ENCODE measurements at regions not wholly inside any gene's neighbourhood (a gene's known extent, or its start where the extent isn't known, plus 50 kb on each side); places are given as distances from the start of the nearest gene placed in this dataset.

DNA sequence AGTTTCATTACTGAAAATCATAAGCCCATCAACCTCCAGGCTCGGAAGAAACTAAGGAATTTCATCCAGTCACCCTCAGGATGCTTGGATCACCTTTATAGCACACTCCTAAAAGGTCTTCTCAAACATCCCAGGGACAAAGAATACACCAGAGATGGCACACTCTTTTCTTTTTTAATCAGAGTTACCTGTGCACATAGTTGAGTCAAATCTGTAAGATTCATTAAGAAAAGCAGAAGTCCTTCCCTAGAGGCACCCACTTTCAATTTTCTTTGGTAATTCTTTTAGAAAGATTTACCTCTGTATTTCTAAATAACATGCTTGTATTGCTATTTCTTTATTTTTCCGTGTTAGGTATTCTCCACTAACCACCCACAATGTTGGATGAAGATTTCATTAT is 50.6 kb upstream of the IL6 start:
- FAIRE-seq: no peak

DNA sequence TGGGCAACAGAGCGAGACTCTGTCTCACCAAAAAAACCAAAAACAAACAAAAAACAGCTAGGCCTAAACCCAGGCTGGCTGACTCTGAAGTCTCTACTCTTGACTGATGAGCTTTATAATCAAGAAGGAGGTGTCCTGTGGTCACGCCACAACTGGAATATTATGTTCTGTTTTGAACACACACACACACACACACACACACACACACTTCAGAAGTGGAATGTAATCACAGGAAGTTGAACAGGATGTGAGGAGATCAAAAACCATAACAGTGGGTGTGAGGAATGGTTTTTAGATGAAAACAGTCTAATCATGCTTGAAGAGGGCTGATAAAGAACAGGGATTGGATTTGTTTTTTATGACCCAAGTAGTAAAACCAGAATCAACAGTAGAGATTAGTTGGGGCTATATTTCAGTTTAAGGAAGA is 51.1 kb upstream of the IL6 start:
- FAIRE-seq: no peak

DNA sequence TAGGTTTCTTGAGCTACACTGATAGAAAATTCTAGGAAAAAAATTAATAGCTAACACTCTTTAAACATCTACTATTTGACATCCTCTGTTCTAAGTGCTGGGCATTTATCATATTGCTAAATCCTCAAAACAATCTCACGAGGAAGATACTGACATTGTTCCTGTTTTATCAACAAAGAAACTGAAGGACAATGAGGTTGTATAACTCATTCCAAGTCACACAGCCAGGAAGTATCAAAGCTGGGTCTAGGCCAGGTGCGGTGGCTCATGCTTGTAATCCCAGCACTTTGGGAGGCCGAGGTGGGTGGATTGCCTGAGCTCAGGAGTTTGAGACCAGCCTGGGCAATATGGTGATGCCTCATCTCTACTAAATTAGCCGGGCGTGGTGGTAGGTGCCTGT is 51.6 kb upstream of the IL6 start:
- FAIRE-seq: no peak

DNA sequence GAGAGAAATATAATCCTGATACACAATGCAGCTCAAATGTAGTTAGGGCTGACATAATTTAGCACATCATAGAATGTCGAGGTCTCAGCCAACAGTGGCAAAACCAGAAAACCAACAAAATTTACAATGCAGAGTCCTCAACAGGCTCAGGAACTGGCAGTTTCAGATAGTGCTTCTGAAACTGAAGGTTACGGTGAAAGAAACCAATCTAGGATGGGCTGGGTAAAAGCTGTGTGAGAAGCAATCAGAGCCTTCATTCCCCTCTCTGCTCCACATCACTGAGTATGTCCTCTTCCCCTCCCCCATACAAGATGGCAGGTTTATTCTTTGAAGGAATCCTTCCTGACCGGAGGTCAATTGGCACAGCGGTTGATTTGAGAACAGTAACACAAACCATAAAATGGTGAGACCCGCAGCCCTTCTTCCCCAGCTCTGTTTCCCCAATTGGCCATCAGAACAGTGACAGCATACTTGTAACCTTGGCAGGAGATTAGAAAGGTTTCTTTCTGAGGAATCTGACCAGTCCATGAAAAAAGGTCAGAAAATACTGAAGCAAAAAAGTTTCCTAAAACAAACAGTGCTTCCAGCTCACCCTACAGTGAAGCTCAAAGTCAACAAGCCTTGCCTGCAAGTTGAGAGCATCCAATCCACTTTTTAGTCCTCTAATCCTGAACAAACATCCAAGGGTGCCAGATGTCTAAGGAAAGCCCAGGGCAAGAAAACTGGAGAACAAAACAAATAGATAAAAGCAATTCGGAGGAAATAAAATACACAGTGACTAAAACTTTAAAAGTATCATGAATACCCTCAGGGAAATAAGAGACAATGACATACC is 53.9 kb upstream of the IL6 start:
- FAIRE-seq: no peak

DNA sequence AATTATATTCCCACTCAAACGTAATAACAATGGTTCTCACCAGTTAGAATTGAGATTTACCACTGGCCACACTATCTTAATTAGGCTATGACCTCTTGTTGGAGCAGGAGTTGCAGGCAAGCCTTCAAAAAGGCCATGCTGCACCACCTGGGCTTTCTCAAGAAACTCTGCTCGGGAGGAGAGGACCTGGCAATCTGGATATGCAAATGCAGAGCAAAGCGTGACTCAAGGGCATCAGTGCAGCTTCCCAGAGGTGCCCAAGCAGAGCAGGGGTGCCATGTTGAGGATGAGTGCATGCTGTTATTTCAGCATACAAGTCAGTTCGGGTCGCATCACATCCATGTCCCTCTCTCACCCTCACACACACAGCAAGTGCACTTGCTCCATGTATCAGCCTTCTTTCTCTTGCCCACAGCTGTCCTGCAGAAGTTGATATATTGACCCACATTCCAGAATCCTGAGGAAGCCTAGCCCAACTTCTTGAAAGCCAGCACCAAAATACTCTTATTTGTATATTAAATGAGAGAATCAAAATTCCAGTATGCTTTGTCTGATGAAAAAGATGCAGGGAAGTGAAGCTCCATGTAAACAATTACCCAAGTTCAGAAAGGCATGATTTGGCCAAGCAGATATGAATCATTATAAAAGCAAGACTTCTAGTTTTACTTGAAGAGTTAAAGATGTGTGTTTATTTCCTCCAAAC is 55.7 kb upstream of the IL6 start:
- no peak for FAIRE-seq

DNA sequence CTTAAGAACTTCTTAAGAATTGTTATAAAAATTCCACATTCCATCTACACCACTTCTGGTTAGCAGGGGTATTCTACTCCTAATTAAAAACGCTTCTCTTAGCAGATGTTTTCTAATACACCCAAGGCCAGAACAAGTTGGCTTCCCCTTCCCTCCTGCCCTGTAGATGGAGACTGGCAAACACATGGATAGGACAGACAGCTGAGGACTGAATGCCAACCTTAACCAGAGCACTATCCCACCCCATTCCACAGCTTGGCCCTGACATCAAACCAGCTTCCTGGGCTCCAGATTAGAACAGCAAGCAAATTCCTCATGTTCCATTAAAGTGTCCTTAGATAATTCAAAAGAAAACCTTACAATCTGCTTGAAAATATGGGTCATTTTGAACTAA is 56.6 kb upstream of the IL6 start:
- no peak for FAIRE-seq

DNA sequence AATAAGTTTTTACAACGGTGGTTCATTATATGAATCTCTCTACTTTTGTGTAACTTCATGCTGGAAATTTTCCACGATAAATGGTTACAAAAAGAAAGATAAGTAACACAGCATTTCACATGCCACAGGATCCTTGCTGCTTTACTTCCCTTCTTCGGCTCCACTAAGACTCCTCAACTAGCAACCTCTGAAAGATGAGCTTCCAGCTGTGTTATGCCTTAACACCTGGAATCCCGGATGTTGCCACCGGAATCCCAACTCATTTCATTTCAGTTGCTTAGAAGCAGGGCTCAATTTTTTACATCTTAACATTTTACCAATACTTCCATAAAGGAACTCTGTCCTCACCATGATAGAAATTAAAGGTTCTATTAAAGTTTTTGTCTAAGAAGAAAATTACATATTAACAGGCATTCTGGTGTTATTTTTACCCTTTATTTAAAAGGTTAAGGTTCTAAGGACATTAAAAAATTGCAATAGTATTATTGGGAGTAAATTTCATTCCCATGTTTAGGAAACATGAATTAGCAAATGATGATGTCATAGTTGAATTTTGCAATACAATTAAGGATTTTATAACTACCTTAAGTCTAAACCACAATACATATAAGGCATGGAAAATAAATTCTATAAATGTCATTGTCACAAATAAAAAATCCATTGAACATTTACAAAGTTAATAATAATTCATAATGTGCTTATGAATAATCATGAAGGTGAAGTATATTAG is 57.1 kb upstream of the IL6 start:
- no peak for FAIRE-seq

DNA sequence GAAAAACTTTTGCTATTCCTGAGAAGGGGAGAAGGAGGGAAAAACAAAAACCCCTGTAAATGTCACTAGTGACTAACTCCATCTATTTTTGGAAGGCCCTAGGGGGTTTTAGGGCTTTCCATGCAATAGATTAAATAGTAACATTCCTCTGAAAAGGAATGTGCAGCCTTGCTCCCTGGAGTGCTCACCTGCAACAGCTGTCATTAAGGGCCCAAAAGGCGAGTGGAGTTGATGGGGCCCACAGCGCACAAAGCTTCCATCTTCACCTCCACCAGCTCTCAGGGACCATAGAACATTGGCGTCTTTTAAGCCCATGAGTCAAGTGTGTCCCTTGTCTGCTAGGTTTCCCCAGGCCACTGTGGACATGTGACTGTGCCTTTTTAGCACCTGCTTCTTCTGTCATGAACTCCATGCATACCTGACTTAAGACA is 58.0 kb upstream of the IL6 start:
- no peak for FAIRE-seq

DNA sequence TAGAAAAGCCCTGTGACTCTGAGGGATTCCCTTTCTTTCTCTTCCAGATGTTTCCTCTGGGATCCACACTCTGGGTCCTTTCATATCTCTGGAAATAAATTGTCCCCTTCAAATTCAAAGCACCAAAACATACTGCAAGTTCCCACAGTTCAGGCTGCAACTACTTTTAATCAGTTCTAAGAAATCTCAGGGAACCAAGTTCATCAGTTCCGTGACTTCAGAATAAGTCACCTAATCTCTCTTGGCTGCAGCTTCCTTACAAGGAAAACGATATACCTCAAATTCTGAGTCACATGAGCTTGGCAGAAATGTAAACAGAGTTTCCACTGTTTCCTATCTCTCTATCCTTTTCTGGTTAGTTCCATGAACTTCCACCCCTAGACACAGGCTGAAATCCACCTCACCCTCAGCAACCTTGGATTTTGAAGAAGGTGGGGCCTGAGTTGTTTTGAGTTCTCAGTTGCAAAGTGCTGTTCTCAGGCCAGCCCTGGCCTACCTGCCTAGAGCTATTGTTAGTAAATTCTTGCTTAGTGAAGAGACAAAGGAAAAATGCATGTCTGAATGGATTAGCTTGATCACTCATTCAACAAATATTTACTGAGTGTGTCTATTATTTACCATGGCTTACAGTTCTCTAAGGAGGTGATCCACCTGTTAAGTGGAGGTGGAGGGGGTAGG is 59.3 kb upstream of the IL6 start:
- FAIRE-seq: no peak

DNA sequence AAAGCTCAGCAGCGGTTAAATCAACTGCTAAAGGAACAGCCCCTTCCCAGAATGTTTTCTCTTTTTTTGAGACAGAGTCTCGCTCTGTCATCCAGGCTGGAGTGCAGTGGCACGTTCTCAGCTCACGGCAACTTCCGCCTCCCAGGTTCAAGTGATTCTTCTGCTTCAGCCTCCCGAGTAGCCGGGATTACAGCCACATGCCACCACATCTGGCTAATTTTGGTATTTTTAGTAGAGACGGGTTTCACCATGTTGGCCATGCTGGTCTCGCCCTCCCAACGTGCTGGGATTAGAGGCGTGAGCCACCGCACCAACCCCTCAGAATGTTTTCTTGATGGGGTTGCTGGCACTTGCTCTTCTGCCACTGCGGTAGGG is 59.8 kb upstream of the IL6 start:
- FAIRE-seq: no peak

DNA sequence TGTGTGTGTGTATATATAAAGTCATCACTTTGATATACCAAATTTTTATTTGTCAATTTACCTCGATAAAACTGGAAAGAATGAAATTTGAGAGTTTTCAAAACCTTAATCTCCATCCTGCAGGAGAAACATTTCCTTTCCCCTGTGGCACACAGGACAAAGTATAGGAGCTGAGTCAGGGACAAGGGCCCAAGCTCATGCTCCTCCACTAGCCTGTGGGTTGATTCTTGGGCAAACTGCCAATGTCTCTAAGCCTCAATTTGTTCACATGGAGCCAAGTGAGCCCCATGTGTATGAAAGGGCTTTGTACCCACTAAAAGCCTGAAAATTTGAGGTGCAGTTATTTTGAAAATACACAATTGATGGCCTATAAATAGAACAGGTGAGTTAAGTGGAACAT is 60.3 kb upstream of the IL6 start:
- FAIRE-seq: no peak

DNA sequence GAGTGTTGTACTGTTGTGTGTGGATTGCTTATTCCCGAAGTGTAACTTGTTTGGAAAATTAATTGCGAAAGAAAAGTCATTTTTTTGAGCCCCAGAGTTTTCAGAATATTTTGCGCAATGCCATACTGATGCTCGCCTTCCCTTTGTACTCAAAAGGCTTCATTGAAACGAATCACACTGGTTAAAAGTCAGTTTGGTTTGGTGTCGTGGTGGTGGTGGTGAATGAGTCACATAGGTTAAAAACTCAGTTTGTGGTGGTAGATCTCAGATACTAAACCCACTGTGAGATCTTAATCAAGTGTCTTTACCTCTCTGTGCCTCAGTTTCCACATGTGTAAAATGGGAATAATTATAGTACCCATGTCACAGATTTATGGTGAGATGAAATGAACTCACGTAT is 61.1 kb upstream of the IL6 start:
- no peak for FAIRE-seq

DNA sequence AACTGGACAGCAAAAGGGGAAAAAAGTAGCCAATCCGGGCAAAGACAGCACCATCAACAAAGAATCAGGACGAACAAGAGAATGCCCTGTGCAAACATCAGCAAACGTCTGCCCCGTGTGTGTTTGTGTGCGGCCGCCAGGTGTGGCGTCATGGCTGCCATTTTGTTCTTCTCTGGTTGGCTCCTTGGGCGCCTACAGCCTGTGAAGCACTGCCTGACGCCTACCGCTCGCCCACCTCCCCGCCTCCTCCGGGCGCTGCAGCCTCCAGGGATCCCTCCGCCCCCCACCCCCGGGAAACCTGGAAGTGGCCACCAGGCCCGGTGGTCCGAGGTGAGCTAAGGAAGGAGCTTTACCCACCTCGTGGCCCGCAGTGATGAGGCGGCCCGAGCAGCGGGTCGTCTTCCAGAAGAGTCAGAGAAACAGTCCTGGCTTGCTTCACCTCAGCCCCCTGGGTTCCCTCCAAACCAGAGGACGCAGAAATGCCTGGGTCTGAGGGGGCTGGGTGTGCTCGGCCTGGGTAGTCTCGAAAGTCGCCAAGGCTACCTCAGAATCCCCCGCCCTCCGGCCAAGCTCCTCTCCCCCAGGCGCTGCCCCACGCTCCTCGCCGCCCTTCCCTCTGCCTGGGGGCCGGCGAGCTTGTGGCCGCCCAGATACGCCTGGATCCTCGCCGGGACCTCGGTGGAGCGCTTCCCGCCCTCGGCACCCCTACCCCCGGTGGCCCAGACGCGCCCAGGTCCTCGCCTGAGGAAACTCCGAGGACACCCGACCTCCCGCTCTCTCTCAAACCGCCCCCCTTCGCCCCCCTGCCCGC is 61.8 kb upstream of the IL6 start:
- FAIRE-seq: no peak

DNA sequence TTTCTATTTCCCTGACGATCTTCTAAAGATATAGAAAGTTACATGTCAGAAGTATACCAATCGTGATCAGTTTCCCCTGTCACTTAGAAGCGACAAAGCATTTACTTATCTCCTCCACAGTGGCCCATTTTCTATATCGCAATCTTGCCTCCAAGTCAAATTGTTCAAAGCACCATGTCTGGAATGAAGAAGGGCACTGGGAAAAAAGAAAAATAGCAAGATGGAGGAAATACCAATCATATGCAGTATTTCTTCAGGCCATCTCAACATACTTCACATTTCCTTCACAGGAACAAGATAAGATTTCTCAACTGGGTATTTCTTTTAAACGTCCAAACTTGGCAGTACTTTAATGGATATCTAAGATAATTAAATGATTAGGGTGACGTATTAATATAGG is 63.3 kb upstream of the IL6 start:
- no peak for FAIRE-seq

DNA sequence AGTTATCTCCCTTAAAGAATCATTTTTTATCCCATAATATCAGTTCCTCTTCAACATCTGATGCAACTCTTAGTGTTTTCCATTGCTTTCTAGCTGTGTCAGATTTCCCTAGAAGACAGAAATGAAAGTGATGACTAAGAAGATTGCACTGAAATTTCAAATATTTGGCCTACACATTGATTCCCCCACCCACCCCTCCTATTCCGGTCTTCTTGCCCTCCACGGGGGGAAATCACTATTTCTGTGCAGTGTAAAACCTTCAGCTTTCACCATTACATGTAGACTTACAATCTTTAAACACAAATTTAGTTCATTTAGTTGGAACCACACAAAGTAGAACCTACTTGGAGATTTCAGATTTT is 63.7 kb upstream of the IL6 start:
- no peak for FAIRE-seq

DNA sequence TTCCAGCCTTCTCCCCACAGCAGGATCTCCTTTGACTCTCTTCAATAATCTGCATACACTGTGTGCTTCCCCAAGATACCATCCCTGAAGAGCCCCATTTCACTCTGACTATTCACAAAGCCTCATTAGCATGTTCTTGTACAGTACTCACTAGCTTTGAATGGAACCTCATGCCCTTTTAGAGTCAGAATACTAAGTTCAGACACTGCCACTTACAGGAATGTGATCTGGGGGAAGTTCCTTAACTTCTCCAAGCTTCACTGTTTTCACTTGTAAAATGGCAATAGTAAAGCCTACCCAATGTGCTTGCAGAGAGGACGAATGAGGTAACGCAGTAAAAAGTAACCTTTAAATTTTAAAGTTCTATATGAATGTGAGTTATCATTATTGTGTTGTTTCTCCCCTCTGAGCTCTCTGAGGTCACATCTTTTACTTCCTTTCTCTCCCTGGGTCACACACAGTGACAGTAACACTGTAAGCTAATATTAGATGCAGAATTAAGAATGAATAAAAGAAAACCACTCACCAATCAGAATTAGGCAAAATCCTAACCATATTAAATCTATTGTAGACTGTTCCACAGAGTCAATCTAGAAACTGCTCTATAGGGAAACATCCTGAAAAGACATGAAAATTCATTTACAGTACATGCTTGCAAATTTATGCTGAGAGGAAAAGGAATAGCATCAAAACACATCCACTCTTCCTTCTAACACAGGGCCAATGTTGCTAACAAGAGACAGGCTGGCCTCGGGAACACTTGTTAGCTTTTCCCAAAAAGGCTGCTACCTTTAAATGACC is 64.2 kb upstream of the IL6 start:
- no peak for FAIRE-seq

DNA sequence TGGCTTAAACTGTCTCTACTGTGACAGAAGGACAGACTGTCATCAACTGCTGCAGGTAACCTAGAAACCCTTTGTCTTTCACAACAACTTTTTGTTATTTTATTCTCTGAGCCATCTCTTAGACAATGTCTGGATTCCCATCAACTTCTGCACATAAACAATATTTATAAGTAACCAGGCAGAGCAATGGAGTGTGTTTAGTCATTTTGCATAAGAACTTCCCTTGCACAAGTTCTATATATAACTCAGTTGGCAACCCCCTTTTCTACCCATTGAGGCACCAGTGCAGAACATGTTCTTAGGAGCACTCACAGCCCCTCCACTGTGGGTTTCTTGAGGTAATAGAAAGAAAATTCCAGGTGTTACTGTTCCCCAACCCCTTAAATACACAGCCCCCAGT is 65.0 kb upstream of the IL6 start:
- no peak for FAIRE-seq

DNA sequence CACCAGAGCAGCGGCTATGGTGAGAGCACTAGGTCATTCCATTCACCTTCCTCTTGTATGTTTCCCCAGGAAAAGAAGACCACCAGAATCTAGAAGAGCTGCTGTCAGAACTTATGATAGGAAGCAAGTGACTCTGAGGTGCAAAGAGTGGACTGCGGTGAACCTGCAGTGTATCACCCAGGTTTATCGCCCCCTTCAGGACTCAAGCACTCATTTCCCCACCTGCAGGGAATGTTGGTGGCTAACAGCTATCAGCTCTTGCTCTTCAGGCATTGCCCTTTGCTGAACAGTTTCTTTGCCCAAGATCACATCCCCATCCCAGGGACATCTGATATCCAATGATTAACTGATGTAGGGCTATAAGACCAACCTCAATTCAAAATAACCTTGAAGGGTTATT is 66.3 kb upstream of the IL6 start:
- FAIRE-seq: no peak

DNA sequence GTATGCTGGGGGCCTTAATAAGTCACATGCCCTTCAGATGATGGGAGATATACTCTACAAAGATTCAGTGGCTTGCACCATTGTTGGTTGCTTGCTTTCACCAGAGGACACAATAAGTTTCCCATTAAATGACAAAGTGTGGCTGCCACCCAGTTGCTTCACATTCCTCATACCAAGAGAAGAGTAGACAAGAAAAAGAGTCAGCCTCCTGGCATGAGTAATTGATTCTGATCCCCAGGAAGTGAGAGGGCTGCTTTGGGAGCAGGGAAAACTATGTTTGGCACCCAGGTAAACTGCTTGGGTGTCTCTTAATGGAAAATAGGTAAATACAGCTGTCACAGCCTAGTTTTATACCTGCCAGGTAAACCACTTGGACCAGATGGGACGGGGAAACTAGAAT is 66.7 kb upstream of the IL6 start:
- no peak for FAIRE-seq

DNA sequence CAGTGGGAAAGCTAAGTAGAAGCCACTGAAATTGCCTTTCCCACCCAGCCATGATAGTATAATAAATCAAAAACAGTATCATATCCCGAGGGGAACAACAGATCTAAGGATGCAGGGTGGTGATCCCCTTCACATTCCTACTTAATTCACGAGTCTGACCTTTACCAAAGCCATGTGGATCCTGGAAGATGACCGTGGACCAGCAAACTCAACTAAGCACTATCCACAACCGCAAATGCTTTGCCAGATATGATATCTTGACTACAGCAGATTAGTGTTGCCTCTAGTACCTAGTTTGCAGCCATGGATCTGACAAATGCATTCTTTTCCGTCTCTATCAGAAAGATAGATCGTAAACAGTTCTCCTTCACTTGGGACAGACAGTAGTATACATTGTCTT is 67.3 kb upstream of the IL6 start:
- FAIRE-seq: no peak

DNA sequence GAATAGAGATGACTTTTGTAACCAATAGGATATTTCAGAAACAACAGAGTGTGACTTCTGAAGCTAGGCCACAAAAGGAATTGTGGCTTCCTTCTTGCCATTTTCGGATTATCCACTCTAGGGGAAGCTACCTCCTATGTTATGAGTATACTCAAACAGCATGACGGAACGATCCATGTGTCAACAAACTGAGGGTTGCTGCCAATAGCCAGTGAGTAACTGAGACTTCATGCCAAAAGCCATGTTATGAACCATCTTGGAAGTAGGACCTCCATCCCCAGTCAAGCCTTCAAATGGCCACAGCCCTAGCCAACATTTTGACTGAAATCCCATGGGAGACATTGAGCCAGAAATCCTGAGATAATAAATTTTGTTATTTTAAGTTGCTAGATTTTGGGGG is 69.0 kb upstream of the IL6 start:
- FAIRE-seq: no peak

DNA sequence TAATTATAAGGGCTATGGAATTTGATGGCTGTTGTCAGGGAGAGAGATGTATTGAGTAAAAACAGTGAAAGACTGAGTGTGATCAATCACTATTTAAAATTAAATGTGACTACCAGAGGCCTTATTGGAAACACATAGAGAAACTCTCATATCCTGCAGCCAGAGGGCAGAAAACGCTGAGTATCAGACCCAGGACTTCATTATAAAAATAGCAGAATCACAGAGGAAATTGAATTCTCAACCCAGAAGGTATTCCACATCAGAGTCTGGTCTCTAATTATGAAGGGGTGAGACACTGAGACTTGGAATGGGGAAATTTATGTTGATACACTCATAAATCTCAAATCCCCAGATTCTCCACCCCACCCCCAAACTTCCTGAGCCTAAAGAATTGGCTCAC is 69.5 kb upstream of the IL6 start:
- no peak for FAIRE-seq
